GM12864 (cell line): ENCODE measurements at regions not wholly inside any gene's neighbourhood (a gene's known extent, or its start where the extent isn't known, plus 50 kb on each side); places are given as distances from the start of the nearest gene placed in this dataset.

ENCODE experiments used
- DNase-seq: peaks from one replicate; pipeline ENCODE4 v3.0.0-alpha.2; 2011; ENCODE audit warnings: low read depth
- H3K4me3 ChIP-seq: 2 replicates; pipeline ENCODE4 v1.5.1; 2011; ENCODE audit warnings: mild to moderate bottlenecking, low read depth, low read length, control low read depth
- CTCF ChIP-seq: IDR thresholded peaks from 2 replicates; pipeline ENCODE4 v1.5.1; 2011; ENCODE audit warnings: low read depth, mild to moderate bottlenecking, moderate library complexity, low read length, control low read depth, inconsistent platforms; ENCODE audit errors: missing control alignments

GRCh38 chr12:118743896-118744700, 237.2 kb upstream of the SRRM4 start:
- no peak for DNase-seq
- no peak for TF ChIP-seq CTCF
- no peak overlapping the region for H3K4me3 ChIP-seq

GRCh38 chr12:118746176-118746575, 235.2 kb upstream of the SRRM4 start:
- TF ChIP-seq CTCF: no peak
- no peak overlapping the region for H3K4me3 ChIP-seq
- no peak for DNase-seq

- no peak overlapping the region for H3K4me3 ChIP-seq
- no peak for DNase-seq
- TF ChIP-seq CTCF: no peak
Measured at GRCh38 chr12:118746960-118747359, 234.4 kb upstream of the SRRM4 start.

GRCh38 chr12:118747771-118748170, 233.6 kb upstream of the SRRM4 start:
- TF ChIP-seq CTCF: no peak
- no peak overlapping the region for H3K4me3 ChIP-seq
- no peak for DNase-seq

GRCh38 chr12:118748478-118749380, 232.6 kb upstream of the SRRM4 start:
- no peak for DNase-seq
- no peak for TF ChIP-seq CTCF
- H3K4me3 ChIP-seq: no peak overlapping the region

- TF ChIP-seq CTCF: no peak
- DNase-seq: no peak
- H3K4me3 ChIP-seq: no peak overlapping the region
Measured at GRCh38 chr12:118749646-118750045, 231.7 kb upstream of the SRRM4 start.

GRCh38 chr12:118750666-118751065, 230.7 kb upstream of the SRRM4 start:
- DNase-seq: no peak
- TF ChIP-seq CTCF: no peak
- no peak overlapping the region for H3K4me3 ChIP-seq
